GM13977 (cell line): ENCODE measurements at regions not wholly inside any gene's neighbourhood (a gene's known extent, or its start where the extent isn't known, plus 50 kb on each side); places are given as distances from the start of the nearest gene placed in this dataset.

Source experiments
- DNase-seq: peaks from one replicate; pipeline ENCODE4 v3.0.0; 2012; ENCODE audit warnings: low spot score
- CTCF ChIP-seq: IDR thresholded peaks from 2 replicates; pipeline ENCODE4 v1.5.1; 2012; ENCODE audit warnings: mild to moderate bottlenecking, control low read depth; ENCODE audit not compliant: insufficient read depth; ENCODE audit errors: extremely low read depth, missing control alignments
- in situ Hi-C: fragments of 300-500 bp; cut with MboI; formaldehyde crosslinking; loops from one replicate; pipeline ENCODE4 v1.12.0; 2022; ENCODE audit warnings: low sequenced_read_pairs, low pct_unique_long_range_greater_than_20kb, mixed read lengths, inconsistent platforms; ENCODE audit not compliant: unreplicated experiment

- no peak for DNase-seq
- in situ Hi-C loops = no loop called here
- no peak for TF ChIP-seq CTCF
Observed at GRCh38 chr20:39135885-39136544, 173.9 kb downstream of the DHX35 start.

GRCh38 chr20:39133201-39133600 is 171.1 kb downstream of the DHX35 start:
- no peak for TF ChIP-seq CTCF
- in situ Hi-C loops = no loop called here
- DNase-seq = no peak

- TF ChIP-seq CTCF = no peak
- DNase-seq = no peak
- in situ Hi-C loops = no loop called here
Observed at GRCh38 chr20:39132511-39132910, 170.4 kb downstream of the DHX35 start.

- no peak for DNase-seq
- in situ Hi-C loops = no loop called here
- no peak for TF ChIP-seq CTCF
Observed at GRCh38 chr20:39132093-39132492, 169.9 kb downstream of the DHX35 start.

GRCh38 chr20:39130627-39131026 is 168.5 kb downstream of the DHX35 start:
- in situ Hi-C loops = no loop called here
- DNase-seq = no peak
- TF ChIP-seq CTCF = no peak

GRCh38 chr20:39129523-39129922 is 167.4 kb downstream of the DHX35 start:
- DNase-seq = no peak
- in situ Hi-C loops = no loop called here
- no peak for TF ChIP-seq CTCF
